ENCODE measurements at regions not wholly inside any gene's neighbourhood (a gene's known extent, or its start where the extent isn't known, plus 50 kb on each side); places are given as distances from the start of the nearest gene placed in this dataset.

DNA sequence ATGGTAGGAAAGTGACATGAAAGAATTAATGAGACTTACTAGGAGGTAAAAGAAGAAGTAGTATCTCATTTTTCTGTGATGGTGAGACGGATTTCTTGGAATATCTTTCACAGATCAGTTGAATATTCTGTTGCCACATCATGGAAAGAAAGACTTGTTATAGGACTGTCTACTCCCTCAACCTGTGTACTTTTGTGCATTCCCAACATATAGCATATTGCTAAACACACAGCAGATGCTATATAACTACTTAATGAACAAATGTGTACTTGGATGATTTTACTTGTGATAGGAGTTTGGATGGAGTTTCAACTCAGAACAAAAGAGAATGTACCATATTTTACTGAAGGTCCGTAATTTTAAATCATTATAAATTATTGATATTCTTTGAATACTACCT lies 128.5 kb downstream of the LURAP1L start:
- TF ChIP-seq, protein P1, sequence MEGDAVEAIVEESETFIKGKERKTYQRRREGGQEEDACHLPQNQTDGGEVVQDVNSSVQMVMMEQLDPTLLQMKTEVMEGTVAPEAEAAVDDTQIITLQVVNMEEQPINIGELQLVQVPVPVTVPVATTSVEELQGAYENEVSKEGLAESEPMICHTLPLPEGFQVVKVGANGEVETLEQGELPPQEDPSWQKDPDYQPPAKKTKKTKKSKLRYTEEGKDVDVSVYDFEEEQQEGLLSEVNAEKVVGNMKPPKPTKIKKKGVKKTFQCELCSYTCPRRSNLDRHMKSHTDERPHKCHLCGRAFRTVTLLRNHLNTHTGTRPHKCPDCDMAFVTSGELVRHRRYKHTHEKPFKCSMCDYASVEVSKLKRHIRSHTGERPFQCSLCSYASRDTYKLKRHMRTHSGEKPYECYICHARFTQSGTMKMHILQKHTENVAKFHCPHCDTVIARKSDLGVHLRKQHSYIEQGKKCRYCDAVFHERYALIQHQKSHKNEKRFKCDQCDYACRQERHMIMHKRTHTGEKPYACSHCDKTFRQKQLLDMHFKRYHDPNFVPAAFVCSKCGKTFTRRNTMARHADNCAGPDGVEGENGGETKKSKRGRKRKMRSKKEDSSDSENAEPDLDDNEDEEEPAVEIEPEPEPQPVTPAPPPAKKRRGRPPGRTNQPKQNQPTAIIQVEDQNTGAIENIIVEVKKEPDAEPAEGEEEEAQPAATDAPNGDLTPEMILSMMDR (IDR thresholded peaks at IDR 0.05; ENCODE audit: borderline replicate concordance): no peak
- H3K4me3 ChIP-seq: no peak overlapping the region
- intact Hi-C loops (cut with micrococcal nuclease): no loop called here
- no peaks in the 10 kb centered on the region for H3K4me1 ChIP-seq
- no peak overlapping the region for H3K27ac ChIP-seq (replicated peaks)
- H3K9me3 ChIP-seq (replicated peaks): peaks cover 20% of the 10 kb centered on the region
- no peak for DNase-seq
- H3K36me3 ChIP-seq: no peaks in the 10 kb centered on the region
- H3K27me3 ChIP-seq (ENCODE audit: low read depth): no peaks in the 10 kb centered on the region

- Histone ChIP-seq H3K4me3 (no peak overlapping the region), H3K4me1 (no peaks in the 10 kb centered on the region), H3K27ac (replicated peaks) (no peak overlapping the region), H3K27me3 (ENCODE audit: low read depth) (no peaks in the 10 kb centered on the region), H3K36me3 (no peaks in the 10 kb centered on the region), H3K9me3 (replicated peaks) (peaks cover 9% of the 10 kb centered on the region)
- no peak for DNase-seq
- TF ChIP-seq, protein P1 (IDR thresholded peaks at IDR 0.05; ENCODE audit: borderline replicate concordance): no peak
- intact Hi-C loops (cut with micrococcal nuclease): no loop called here
These were observed 129.6 kb downstream of the LURAP1L start for GRCh38 chr9:12904261-12905000.

DNA sequence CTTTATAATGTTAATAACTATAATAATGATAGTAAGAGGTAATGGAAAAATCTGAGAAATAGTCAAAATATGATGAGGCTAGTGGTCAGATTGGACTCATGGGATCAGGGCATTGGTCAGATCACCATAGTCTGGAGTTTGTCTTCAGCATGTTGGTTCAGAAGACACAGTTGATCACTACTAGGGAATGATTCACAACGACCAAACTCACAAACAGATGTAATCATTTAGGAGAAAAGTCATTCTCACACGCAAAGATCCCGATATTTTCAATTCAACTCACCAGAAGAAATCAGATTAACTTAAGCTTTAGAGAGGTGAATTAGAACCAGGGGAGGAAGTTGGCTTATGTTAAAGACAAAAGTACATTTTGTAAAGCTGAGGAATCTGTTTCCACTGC lies 131.8 kb downstream of the LURAP1L start:
- TF ChIP-seq, protein P1 (IDR thresholded peaks at IDR 0.05; ENCODE audit: borderline replicate concordance): no peak
- Histone ChIP-seq H3K36me3 (no peaks in the 10 kb centered on the region), H3K4me3 (no peak overlapping the region), H3K27me3 (ENCODE audit: low read depth) (no peaks in the 10 kb centered on the region), H3K9me3 (replicated peaks) (no peaks in the 10 kb centered on the region), H3K4me1 (no peaks in the 10 kb centered on the region), H3K27ac (replicated peaks) (no peak overlapping the region)
- intact Hi-C loops (cut with micrococcal nuclease): no loop called here
- DNase-seq: no peak

- Histone ChIP-seq H3K9me3 (replicated peaks) (no peaks in the 10 kb centered on the region), H3K4me3 (no peak overlapping the region), H3K27ac (replicated peaks) (no peak overlapping the region), H3K4me1 (no peaks in the 10 kb centered on the region), H3K27me3 (ENCODE audit: low read depth) (no peaks in the 10 kb centered on the region), H3K36me3 (no peaks in the 10 kb centered on the region)
- TF ChIP-seq, protein P1 (IDR thresholded peaks at IDR 0.05; ENCODE audit: borderline replicate concordance): no peak
- DNase-seq: no peak
- intact Hi-C loops (cut with micrococcal nuclease): no loop called here
These were observed 134.1 kb downstream of the LURAP1L start for GRCh38 chr9:12908895-12909294.

- no peaks in the 10 kb centered on the region for H3K4me1 ChIP-seq
- H3K9me3 ChIP-seq (replicated peaks): no peaks in the 10 kb centered on the region
- DNase-seq: no peak
- no peak overlapping the region for H3K4me3 ChIP-seq
- H3K36me3 ChIP-seq: no peaks in the 10 kb centered on the region
- H3K27me3 ChIP-seq (ENCODE audit: low read depth): no peaks in the 10 kb centered on the region
- intact Hi-C loops (cut with micrococcal nuclease): no loop called here
- H3K27ac ChIP-seq (replicated peaks): no peak overlapping the region
- TF ChIP-seq, protein P1 (IDR thresholded peaks at IDR 0.05; ENCODE audit: borderline replicate concordance): no peak
These were observed 140.6 kb downstream of the LURAP1L start for GRCh38 chr9:12915366-12915954.

Data from left ventricle myocardium inferior (tissue), 1 donor.